Stimulated activated CD8-positive, alpha-beta memory T cell treated with anti-CD3 and anti-CD28 coated beads, Interleukin-15, amount 100 ng/mL, for 48 hours (primary cell): ENCODE measurements at regions not wholly inside any gene's neighbourhood (a gene's known extent, or its start where the extent isn't known, plus 50 kb on each side); places are given as distances from the start of the nearest gene placed in this dataset.

Experiments used
- DNase-seq, 2 donors: peaks; one replicate each; pipeline ENCODE4 v3.0.0-alpha.2; 2020; ENCODE audit warnings: low read depth in 2 of 2

- DNase-seq, result no peak
These were observed 165.6 kb upstream of the IER5L start for GRCh38 chr9:129343424-129344375.

- no peak for DNase-seq
These were observed 164.7 kb upstream of the IER5L start for GRCh38 chr9:129342591-129343423.

- DNase-seq, result no peak
These were observed 163.9 kb upstream of the IER5L start for GRCh38 chr9:129341987-129342348.

- no peak for DNase-seq
These were observed 163.3 kb upstream of the IER5L start for GRCh38 chr9:129341171-129341986.

GRCh38 chr9:129340427-129341170 is 162.5 kb upstream of the IER5L start:
- DNase-seq, result no peak

GRCh38 chr9:129339539-129340157 is 161.6 kb upstream of the IER5L start:
- no peak for DNase-seq

- DNase-seq, result no peak
These were observed 160.8 kb upstream of the IER5L start for GRCh38 chr9:129338724-129339430.

GRCh38 chr9:129337336-129338140 is 159.5 kb upstream of the IER5L start:
- DNase-seq, result no peak

GRCh38 chr9:129336601-129337331 is 158.7 kb upstream of the IER5L start:
- DNase-seq, result no peak

- DNase-seq, result no peak
These were observed 158.1 kb upstream of the IER5L start for GRCh38 chr9:129336130-129336528.

GRCh38 chr9:129335464-129336129 is 157.5 kb upstream of the IER5L start:
- DNase-seq, result no peak

GRCh38 chr9:129334105-129334935 is 156.3 kb upstream of the IER5L start:
- no peak for DNase-seq

- DNase-seq, result no peak
These were observed 155.6 kb upstream of the IER5L start for GRCh38 chr9:129333617-129334104.

GRCh38 chr9:129332581-129332980 is 154.5 kb upstream of the IER5L start:
- DNase-seq, result no peak

- no peak for DNase-seq
These were observed 153.9 kb upstream of the IER5L start for GRCh38 chr9:129331772-129332500.

GRCh38 chr9:129331493-129331765 is 153.4 kb upstream of the IER5L start:
- no peak for DNase-seq
